ENCODE measurements at regions not wholly inside any gene's neighbourhood (a gene's known extent, or its start where the extent isn't known, plus 50 kb on each side); places are given as distances from the start of the nearest gene placed in this dataset.
"Not testable (repeated sequence)": the region's sequence is repeated elsewhere in the genome, so short reads cannot be mapped to it uniquely, and the experiment has no call there.

- no peak for DNase-seq (ENCODE audit: low read depth in 3 of 3)
Measured at GRCh38 chr3:21238661-21239060, 512.3 kb downstream of the ZNF385D start.

- no peak for DNase-seq (ENCODE audit: low read depth in 3 of 3)
Measured at GRCh38 chr3:21237638-21238037, 513.4 kb downstream of the ZNF385D start.

GRCh38 chr3:21235491-21235890 lies 515.5 kb downstream of the ZNF385D start:
- DNase-seq (ENCODE audit: low read depth in 3 of 3), result no peak

GRCh38 chr3:21234933-21235332 lies 516.1 kb downstream of the ZNF385D start:
- DNase-seq (ENCODE audit: low read depth in 3 of 3), result no peak

GRCh38 chr3:21229426-21230135 lies 521.4 kb downstream of the ZNF385D start:
- DNase-seq (ENCODE audit: low read depth in 3 of 3), result no peak

GRCh38 chr3:21226086-21226485 lies 524.9 kb downstream of the ZNF385D start:
- no peak for DNase-seq (ENCODE audit: low read depth in 3 of 3)

GRCh38 chr3:21220944-21221343 lies 530.1 kb downstream of the ZNF385D start:
- no peak for DNase-seq (ENCODE audit: low read depth in 3 of 3)

- no peak for DNase-seq (ENCODE audit: low read depth in 3 of 3)
Measured at GRCh38 chr3:21216598-21216997, 534.4 kb downstream of the ZNF385D start.

GRCh38 chr3:21204122-21204521 lies 546.9 kb downstream of the ZNF385D start:
- not testable (repeated sequence) for DNase-seq (ENCODE audit: low read depth in 3 of 3)

GRCh38 chr3:21195203-21195602 lies 555.8 kb downstream of the ZNF385D start:
- no peak for DNase-seq (ENCODE audit: low read depth in 3 of 3)

GRCh38 chr3:21194036-21194435 lies 557.0 kb downstream of the ZNF385D start:
- not testable (repeated sequence) for DNase-seq (ENCODE audit: low read depth in 3 of 3)

GRCh38 chr3:21188459-21188858 lies 562.6 kb downstream of the ZNF385D start:
- DNase-seq (ENCODE audit: low read depth in 3 of 3), result no peak

GRCh38 chr3:21185816-21186314 lies 565.1 kb downstream of the ZNF385D start:
- no peak for DNase-seq (ENCODE audit: low read depth in 3 of 3)

- DNase-seq (ENCODE audit: low read depth in 3 of 3), result no peak
Measured at GRCh38 chr3:21174461-21174860, 576.5 kb downstream of the ZNF385D start.

GRCh38 chr3:21170964-21171363 lies 580.0 kb downstream of the ZNF385D start:
- DNase-seq (ENCODE audit: low read depth in 3 of 3), result no peak

GRCh38 chr3:21169948-21170347 lies 581.1 kb downstream of the ZNF385D start:
- DNase-seq (ENCODE audit: low read depth in 3 of 3), result no peak

- DNase-seq (ENCODE audit: low read depth in 3 of 3), result no peak
Measured at GRCh38 chr3:21168471-21168870, 582.5 kb downstream of the ZNF385D start.

- DNase-seq (ENCODE audit: low read depth in 3 of 3), result no peak
Measured at GRCh38 chr3:21163956-21164355, 587.1 kb downstream of the ZNF385D start.

GRCh38 chr3:21159543-21159906 lies 591.5 kb downstream of the ZNF385D start:
- DNase-seq (ENCODE audit: low read depth in 3 of 3), result no peak

GRCh38 chr3:21158861-21159542 lies 592.0 kb downstream of the ZNF385D start:
- DNase-seq (ENCODE audit: low read depth in 3 of 3), result no peak

GRCh38 chr3:21154911-21155310 lies 596.1 kb downstream of the ZNF385D start:
- DNase-seq (ENCODE audit: low read depth in 3 of 3), result no peak

- DNase-seq (ENCODE audit: low read depth in 3 of 3), result no peak
Measured at GRCh38 chr3:21152555-21152954, 598.5 kb downstream of the ZNF385D start.

- DNase-seq (ENCODE audit: low read depth in 3 of 3), result no peak
Measured at GRCh38 chr3:21142949-21143348, 608.1 kb downstream of the ZNF385D start.
